WTC11 (cell line): ENCODE measurements at regions not wholly inside any gene's neighbourhood (a gene's known extent, or its start where the extent isn't known, plus 50 kb on each side); places are given as distances from the start of the nearest gene placed in this dataset.

Experiments used
- ARID4B ChIP-seq: sonication (generic); formaldehyde crosslinking; IDR thresholded peaks from 2 replicates; pipeline ENCODE4 v1.8.0; 2023; ENCODE audit warnings: missing genetic modification reagents, mild to moderate bottlenecking, borderline replicate concordance
- ATF3 ChIP-seq: sonication (generic); formaldehyde crosslinking; conservative IDR thresholded peaks from 2 replicates; pipeline ENCODE4 v1.8.1; 2022; ENCODE audit warnings: mild to moderate bottlenecking, missing genetic modification reagents
- CREB1 ChIP-seq: sonication (generic); formaldehyde crosslinking; IDR thresholded peaks from 2 replicates; pipeline ENCODE4 v1.8.0; 2023; ENCODE audit warnings: mild to moderate bottlenecking, missing genetic modification reagents
- E2F5 ChIP-seq: sonication (generic); formaldehyde crosslinking; IDR thresholded peaks from 2 replicates; pipeline ENCODE4 v1.8.1; 2022; ENCODE audit warnings: mild to moderate bottlenecking, moderate library complexity, missing genetic modification reagents
- EMX1 ChIP-seq: fragments of 250-450 bp; sonication (Bioruptor Pico); IDR thresholded peaks from 2 replicates; pipeline ENCODE4 v1.8.0; 2021; ENCODE audit warnings: mild to moderate bottlenecking
- HMGA2 ChIP-seq: fragments of 250-450 bp; sonication (Bioruptor Pico); IDR thresholded peaks from 2 replicates; pipeline ENCODE4 v1.4.0; 2021; ENCODE audit warnings: mild to moderate bottlenecking, moderate library complexity
- JUN ChIP-seq: sonication (generic); formaldehyde crosslinking; IDR thresholded peaks from 2 replicates; pipeline ENCODE4 v1.8.0; 2023; ENCODE audit warnings: mild to moderate bottlenecking, missing genetic modification reagents
- NFE2L1 ChIP-seq: sonication (generic); formaldehyde crosslinking; IDR thresholded peaks from 2 replicates; pipeline ENCODE4 v1.8.1; 2023; ENCODE audit warnings: missing genetic modification reagents
- SMAD3 ChIP-seq: sonication (generic); formaldehyde crosslinking; IDR thresholded peaks from 2 replicates; pipeline ENCODE4 v1.8.0; 2022; ENCODE audit warnings: missing genetic modification reagents, mild to moderate bottlenecking, borderline replicate concordance
- ZNF121 ChIP-seq: sonication (generic); formaldehyde crosslinking; IDR thresholded peaks from 2 replicates; pipeline ENCODE4 v1.8.0; 2023; ENCODE audit warnings: missing genetic modification reagents
- ZNF317 ChIP-seq: sonication (generic); formaldehyde crosslinking; IDR thresholded peaks from 2 replicates; pipeline ENCODE4 v1.8.1; 2023; ENCODE audit warnings: low read depth, mild to moderate bottlenecking, moderate library complexity, missing genetic modification reagents, borderline replicate concordance
- ZNF512 ChIP-seq: sonication (generic); formaldehyde crosslinking; IDR thresholded peaks from 2 replicates; pipeline ENCODE4 v1.8.1; 2022; ENCODE audit warnings: missing genetic modification reagents, borderline replicate concordance
- TF ChIP-seq, protein P1 (sequence below): fragments of 200-600 bp; IDR thresholded peaks from 2 replicates; pipeline ENCODE4 v1.8.0; 2022; ENCODE audit warnings: antibody characterized with exemption
- TF ChIP-seq, protein P2 (sequence below): sonication (generic); formaldehyde crosslinking; conservative IDR thresholded peaks from 2 replicates; pipeline ENCODE4 v1.8.1; 2023; ENCODE audit warnings: mild to moderate bottlenecking, low read depth, missing genetic modification reagents, moderate library complexity

- TF ChIP-seq, protein P1, sequence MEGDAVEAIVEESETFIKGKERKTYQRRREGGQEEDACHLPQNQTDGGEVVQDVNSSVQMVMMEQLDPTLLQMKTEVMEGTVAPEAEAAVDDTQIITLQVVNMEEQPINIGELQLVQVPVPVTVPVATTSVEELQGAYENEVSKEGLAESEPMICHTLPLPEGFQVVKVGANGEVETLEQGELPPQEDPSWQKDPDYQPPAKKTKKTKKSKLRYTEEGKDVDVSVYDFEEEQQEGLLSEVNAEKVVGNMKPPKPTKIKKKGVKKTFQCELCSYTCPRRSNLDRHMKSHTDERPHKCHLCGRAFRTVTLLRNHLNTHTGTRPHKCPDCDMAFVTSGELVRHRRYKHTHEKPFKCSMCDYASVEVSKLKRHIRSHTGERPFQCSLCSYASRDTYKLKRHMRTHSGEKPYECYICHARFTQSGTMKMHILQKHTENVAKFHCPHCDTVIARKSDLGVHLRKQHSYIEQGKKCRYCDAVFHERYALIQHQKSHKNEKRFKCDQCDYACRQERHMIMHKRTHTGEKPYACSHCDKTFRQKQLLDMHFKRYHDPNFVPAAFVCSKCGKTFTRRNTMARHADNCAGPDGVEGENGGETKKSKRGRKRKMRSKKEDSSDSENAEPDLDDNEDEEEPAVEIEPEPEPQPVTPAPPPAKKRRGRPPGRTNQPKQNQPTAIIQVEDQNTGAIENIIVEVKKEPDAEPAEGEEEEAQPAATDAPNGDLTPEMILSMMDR = no peak
- TF ChIP-seq HMGA2 (CRISPR knock-in tag) (no peak), JUN (no peak), ZNF121 (CRISPR knock-in tag) (no peak), ATF3 (CRISPR knock-in tag) (no peak), ZNF317 (no peak), E2F5 (CRISPR knock-in tag) (no peak), NFE2L1 (CRISPR knock-in tag) (no peak), CREB1 (CRISPR knock-in tag) (no peak), EMX1 (no peak), ZNF512 (no peak), SMAD3 (no peak), ARID4B (no peak)
- TF ChIP-seq, protein P2, sequence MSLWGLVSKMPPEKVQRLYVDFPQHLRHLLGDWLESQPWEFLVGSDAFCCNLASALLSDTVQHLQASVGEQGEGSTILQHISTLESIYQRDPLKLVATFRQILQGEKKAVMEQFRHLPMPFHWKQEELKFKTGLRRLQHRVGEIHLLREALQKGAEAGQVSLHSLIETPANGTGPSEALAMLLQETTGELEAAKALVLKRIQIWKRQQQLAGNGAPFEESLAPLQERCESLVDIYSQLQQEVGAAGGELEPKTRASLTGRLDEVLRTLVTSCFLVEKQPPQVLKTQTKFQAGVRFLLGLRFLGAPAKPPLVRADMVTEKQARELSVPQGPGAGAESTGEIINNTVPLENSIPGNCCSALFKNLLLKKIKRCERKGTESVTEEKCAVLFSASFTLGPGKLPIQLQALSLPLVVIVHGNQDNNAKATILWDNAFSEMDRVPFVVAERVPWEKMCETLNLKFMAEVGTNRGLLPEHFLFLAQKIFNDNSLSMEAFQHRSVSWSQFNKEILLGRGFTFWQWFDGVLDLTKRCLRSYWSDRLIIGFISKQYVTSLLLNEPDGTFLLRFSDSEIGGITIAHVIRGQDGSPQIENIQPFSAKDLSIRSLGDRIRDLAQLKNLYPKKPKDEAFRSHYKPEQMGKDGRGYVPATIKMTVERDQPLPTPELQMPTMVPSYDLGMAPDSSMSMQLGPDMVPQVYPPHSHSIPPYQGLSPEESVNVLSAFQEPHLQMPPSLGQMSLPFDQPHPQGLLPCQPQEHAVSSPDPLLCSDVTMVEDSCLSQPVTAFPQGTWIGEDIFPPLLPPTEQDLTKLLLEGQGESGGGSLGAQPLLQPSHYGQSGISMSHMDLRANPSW (CRISPR knock-in tag) = no peak
These were observed 630.2 kb upstream of the CADM1 start for GRCh38 chr11:116134450-116134849.
